Osteocyte (in vitro differentiated cells): ENCODE measurements at regions not wholly inside any gene's neighbourhood (a gene's known extent, or its start where the extent isn't known, plus 50 kb on each side); places are given as distances from the start of the nearest gene placed in this dataset.

Source experiments
- DNase-seq: peaks from one replicate; pipeline ENCODE4 v3.0.0; 2021; ENCODE audit warnings: mixed read lengths; ENCODE audit not compliant: unreplicated experiment; ENCODE audit errors: extremely low spot score
- H3K27ac Mint-ChIP-seq: one replicate; pipeline ENCODE4 v1.8.0; 2021; ENCODE audit warnings: mild to moderate bottlenecking, mixed read lengths; ENCODE audit not compliant: unreplicated experiment
- H3K27me3 Mint-ChIP-seq: one replicate; pipeline ENCODE4 v1.8.0; 2021; ENCODE audit warnings: mixed read lengths; ENCODE audit not compliant: unreplicated experiment
- H3K36me3 Mint-ChIP-seq: one replicate; pipeline ENCODE4 v1.8.0; 2021; ENCODE audit warnings: mixed read lengths; ENCODE audit not compliant: unreplicated experiment
- H3K4me1 Mint-ChIP-seq: one replicate; pipeline ENCODE4 v1.8.0; 2021; ENCODE audit warnings: mixed read lengths; ENCODE audit not compliant: unreplicated experiment
- H3K4me3 Mint-ChIP-seq: one replicate; pipeline ENCODE4 v1.8.0; 2021; ENCODE audit warnings: mild to moderate bottlenecking, moderate library complexity, mixed read lengths; ENCODE audit not compliant: unreplicated experiment
- H3K9me3 Mint-ChIP-seq: one replicate; pipeline ENCODE4 v1.8.0; 2021; ENCODE audit warnings: mixed read lengths; ENCODE audit not compliant: unreplicated experiment
- TF ChIP-seq, protein P1 (sequence below): fragments of 200-600 bp; sonication (generic); IDR thresholded peaks from 2 replicates; pipeline ENCODE4 v1.5.0; 2021; ENCODE audit warnings: antibody characterized with exemption, mild to moderate bottlenecking, moderate library complexity

DNA sequence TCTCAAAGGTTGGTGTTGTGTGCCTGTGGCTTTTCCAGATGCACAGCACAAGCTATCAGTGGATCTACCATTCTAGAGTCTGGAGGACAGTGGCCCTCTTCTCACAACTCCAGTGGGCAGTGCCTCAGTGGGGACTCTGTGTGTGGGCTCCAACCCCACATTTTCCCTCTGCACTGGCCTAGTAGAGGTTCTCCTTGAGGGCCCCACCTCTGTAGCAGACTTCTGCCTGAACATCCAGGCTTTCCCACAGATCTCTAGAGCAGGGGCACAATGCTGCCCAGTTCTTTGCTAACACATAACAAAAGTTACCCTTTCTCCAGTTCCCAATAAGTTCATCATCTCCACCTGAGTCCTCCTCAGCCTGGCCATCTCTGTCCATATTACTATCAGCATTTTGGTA, 102.1 kb upstream of the ANKRD55 start:
- Mint-ChIP-seq H3K4me3 (no peak overlapping the region), H3K27me3 (no peaks in the 10 kb centered on the region), H3K27ac (no peak overlapping the region), H3K36me3 (no peaks in the 10 kb centered on the region), H3K9me3 (peaks cover 13% of the 10 kb centered on the region), H3K4me1 (peaks cover 24% of the 10 kb centered on the region)
- TF ChIP-seq, protein P1, sequence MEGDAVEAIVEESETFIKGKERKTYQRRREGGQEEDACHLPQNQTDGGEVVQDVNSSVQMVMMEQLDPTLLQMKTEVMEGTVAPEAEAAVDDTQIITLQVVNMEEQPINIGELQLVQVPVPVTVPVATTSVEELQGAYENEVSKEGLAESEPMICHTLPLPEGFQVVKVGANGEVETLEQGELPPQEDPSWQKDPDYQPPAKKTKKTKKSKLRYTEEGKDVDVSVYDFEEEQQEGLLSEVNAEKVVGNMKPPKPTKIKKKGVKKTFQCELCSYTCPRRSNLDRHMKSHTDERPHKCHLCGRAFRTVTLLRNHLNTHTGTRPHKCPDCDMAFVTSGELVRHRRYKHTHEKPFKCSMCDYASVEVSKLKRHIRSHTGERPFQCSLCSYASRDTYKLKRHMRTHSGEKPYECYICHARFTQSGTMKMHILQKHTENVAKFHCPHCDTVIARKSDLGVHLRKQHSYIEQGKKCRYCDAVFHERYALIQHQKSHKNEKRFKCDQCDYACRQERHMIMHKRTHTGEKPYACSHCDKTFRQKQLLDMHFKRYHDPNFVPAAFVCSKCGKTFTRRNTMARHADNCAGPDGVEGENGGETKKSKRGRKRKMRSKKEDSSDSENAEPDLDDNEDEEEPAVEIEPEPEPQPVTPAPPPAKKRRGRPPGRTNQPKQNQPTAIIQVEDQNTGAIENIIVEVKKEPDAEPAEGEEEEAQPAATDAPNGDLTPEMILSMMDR, result no peak
- no peak for DNase-seq

DNA sequence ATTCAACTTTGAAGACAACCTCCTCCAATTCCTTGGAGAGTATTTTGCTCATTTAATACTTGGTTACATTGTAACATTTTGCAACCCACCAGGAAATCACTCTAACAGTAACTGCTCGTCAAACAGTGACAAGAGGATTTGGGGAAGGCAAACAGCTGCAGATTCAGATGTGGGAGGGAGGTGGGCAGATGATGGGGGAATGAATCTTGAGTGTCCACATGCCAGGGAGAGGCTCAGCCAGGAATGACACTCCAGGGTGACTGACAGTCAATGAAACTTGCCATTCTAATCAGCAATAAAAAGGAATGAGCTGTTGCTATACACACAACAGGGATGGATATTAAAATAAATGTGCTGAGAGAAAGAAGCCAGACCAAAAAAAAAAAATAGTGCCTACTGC, 97.7 kb upstream of the ANKRD55 start:
- DNase-seq, result no peak
- Mint-ChIP-seq H3K36me3 (no peaks in the 10 kb centered on the region), H3K4me3 (no peak overlapping the region), H3K9me3 (peaks cover 8% of the 10 kb centered on the region), H3K27me3 (no peaks in the 10 kb centered on the region), H3K27ac (peak overlapping the region; percentile 65), H3K4me1 (peaks cover 37% of the 10 kb centered on the region)
- TF ChIP-seq, protein P1, result no peak

DNA sequence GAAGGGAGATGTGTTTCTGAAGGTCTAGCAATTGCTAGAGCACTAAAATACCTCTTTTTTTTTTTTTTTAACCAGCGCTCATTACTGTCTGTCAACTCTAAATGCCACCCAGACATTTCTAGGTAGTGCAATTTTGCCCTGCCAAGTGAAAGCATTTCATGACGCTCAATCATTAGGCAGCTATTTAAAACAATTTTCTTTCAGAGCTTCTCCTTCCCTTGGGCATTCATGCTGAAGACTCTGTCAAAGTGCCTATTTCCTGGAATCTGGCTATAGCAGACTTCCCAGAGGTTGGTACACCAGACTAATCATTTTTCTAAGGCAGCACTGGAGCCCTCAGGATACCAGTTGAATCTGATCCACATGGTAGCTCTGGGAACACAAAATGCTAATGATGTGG, 97.0 kb upstream of the ANKRD55 start:
- H3K27ac Mint-ChIP-seq, result peak overlapping the region; percentile 65

DNA sequence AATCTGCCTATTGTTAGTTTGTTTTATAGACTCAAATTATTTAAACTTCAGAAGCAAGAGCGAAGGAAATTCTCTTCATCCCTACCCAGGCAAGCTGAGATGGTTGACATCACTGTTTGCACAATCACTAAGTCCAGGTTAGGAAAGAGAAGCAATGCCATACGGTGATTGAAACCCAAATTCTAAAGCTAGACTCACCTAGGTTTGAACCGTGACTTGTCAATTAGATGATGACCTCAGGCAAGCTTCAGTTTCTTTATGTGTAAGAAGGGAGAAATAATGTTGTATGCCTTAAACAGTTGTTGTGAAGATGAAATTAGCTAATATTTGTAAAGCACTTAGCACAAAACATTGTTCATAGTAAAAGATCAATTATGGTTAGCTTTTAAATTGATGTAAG, 96.5 kb upstream of the ANKRD55 start:
- no peak for DNase-seq
- Mint-ChIP-seq H3K36me3 (no peaks in the 10 kb centered on the region), H3K4me1 (peaks cover 37% of the 10 kb centered on the region), H3K27ac (peak overlapping the region; percentile 65), H3K27me3 (no peaks in the 10 kb centered on the region), H3K4me3 (no peak overlapping the region), H3K9me3 (peaks cover 8% of the 10 kb centered on the region)
- TF ChIP-seq, protein P1, result no peak

More for the DNA sequence above, 97.0 kb upstream of the ANKRD55 start:
- H3K9me3 Mint-ChIP-seq, result peaks cover 8% of the 10 kb centered on the region
- no peaks in the 10 kb centered on the region for H3K36me3 Mint-ChIP-seq
- TF ChIP-seq, protein P1, result no peak
- no peak overlapping the region for H3K4me3 Mint-ChIP-seq
- H3K27me3 Mint-ChIP-seq, result no peaks in the 10 kb centered on the region
- DNase-seq, result no peak
- peaks cover 37% of the 10 kb centered on the region for H3K4me1 Mint-ChIP-seq

DNA sequence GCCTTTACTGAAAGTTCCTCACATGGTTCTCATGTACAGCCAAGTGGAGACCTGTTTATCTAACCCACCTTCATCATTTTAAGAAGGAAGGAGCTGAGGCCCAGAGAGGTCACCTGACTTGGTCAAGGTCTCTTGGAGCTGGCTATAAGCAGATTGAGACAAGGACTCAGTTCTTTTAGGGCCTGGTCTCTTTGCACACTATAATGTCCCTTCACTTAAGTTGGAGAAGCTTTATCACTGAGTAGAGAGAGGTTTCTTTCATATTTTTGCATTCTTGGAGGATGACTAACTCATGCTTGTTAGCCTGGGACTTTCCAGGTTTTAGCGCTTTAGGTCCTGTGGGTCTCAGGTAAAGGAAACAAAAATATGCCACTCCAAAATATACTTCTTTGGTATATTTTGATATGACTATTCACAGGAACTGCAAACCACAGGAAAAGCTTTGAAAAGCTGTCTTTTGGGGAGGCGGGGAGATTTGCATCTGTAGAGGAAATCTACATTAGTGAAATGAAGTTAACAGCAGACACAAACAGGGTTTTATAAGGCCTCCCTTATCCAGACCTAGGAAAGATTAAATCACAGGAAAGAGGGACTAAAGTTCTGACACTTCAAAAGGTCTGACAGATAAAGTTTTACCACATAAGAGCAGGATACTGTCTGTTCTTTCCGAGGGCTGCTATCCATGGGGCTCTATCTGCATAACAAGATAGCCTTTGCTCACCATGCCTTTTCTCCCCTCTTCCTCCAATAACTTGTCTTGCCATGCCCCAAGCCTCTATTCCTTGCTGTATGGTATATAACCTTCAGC, 95.8 kb upstream of the ANKRD55 start:
- no peaks in the 10 kb centered on the region for H3K27me3 Mint-ChIP-seq
- TF ChIP-seq, protein P1, result no peak
- peaks cover 8% of the 10 kb centered on the region for H3K9me3 Mint-ChIP-seq
- peaks cover 37% of the 10 kb centered on the region for H3K4me1 Mint-ChIP-seq
- DNase-seq, result no peak
- H3K4me3 Mint-ChIP-seq, result no peak overlapping the region
- H3K27ac Mint-ChIP-seq, result peak overlapping the region; percentile 1
- no peaks in the 10 kb centered on the region for H3K36me3 Mint-ChIP-seq
